ENCODE measurements at regions not wholly inside any gene's neighbourhood (a gene's known extent, or its start where the extent isn't known, plus 50 kb on each side); places are given as distances from the start of the nearest gene placed in this dataset.
A peak's percentile ranks its signal among the peaks of the same experiment; 100 is the strongest.

DNA sequence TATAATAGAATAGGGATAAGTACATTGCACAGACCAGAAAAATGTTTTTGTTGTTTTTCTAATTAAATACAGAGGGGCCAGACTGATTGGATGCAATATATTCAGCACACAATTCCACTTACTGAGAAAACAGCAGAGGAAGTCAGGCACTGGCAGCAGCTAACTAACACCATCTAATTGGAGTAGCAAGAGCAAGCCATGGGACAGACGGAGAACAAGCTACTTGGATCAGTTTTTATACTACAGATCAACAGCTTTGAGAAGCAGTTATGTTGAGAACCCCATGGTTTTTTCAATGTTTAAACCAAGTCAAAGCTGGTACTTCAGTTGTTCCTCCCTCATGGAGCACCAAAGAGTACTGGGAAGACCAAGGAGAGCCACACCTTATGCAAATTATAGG, 1249.4 kb downstream of the LRFN5 start:
- Histone ChIP-seq H3K36me3 (ENCODE audit: control insufficient read depth, insufficient read depth, low read length) (no peaks in the 10 kb centered on the region), H3K27me3 (ENCODE audit: control insufficient read depth, insufficient read depth, low read length) (no peaks in the 10 kb centered on the region), H3K27ac (ENCODE audit: low read length) (no peak overlapping the region), H3K4me3 (ENCODE audit: low read length) (no peak overlapping the region), H3K4me1 (ENCODE audit: control insufficient read depth, insufficient read depth, low read length) (no peaks in the 10 kb centered on the region), H3K9me3 (replicated peaks; ENCODE audit: control insufficient read depth, low read depth, low read length) (no peaks in the 10 kb centered on the region)
- 57% methylated on average over 1 of the region's 1 CpG for WGBS (ENCODE audit: insufficient coverage)
- no peak for DNase-seq

DNA sequence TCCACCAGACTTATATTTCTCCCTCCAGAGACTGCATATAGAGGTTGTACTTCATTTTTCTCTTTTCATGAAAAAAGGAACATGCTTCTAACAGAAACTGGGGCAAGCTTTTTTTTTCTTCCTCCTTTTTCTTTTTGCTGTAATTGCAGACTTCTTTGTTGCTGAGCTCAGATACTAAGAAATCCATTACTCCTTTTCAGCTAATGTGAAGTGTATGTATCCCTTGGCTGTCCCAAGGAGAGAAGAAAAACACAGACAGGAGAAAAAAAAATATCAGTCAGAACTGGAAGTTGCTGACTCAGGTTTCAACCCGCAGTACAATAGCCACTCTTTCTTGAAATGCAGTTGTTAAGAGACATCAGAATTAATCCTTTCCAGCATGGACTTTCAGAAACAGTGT, 1248.4 kb downstream of the LRFN5 start:
- Histone ChIP-seq H3K4me3 (ENCODE audit: low read length) (no peak overlapping the region), H3K27me3 (ENCODE audit: control insufficient read depth, insufficient read depth, low read length) (no peaks in the 10 kb centered on the region), H3K4me1 (ENCODE audit: control insufficient read depth, insufficient read depth, low read length) (no peaks in the 10 kb centered on the region), H3K9me3 (replicated peaks; ENCODE audit: control insufficient read depth, low read depth, low read length) (no peaks in the 10 kb centered on the region), H3K36me3 (ENCODE audit: control insufficient read depth, insufficient read depth, low read length) (no peaks in the 10 kb centered on the region), H3K27ac (ENCODE audit: low read length) (no peak overlapping the region)
- peak; percentile 66 for DNase-seq
- WGBS (ENCODE audit: insufficient coverage) = no CpG with 5 or more reads among the region's 1 CpG

GRCh38 chr14:42854061-42854460, 1247.4 kb downstream of the LRFN5 start:
- DNase-seq = peak; percentile 38
- no peaks in the 10 kb centered on the region for H3K9me3 ChIP-seq (replicated peaks; ENCODE audit: control insufficient read depth, low read depth, low read length)
- no CpG with 5 or more reads among the region's 2 CpGs for WGBS (ENCODE audit: insufficient coverage)
- no peaks in the 10 kb centered on the region for H3K36me3 ChIP-seq (ENCODE audit: control insufficient read depth, insufficient read depth, low read length)
- no peak overlapping the region for H3K4me3 ChIP-seq (ENCODE audit: low read length)
- H3K4me1 ChIP-seq (ENCODE audit: control insufficient read depth, insufficient read depth, low read length) = no peaks in the 10 kb centered on the region
- H3K27ac ChIP-seq (ENCODE audit: low read length) = no peak overlapping the region
- H3K27me3 ChIP-seq (ENCODE audit: control insufficient read depth, insufficient read depth, low read length) = no peaks in the 10 kb centered on the region

DNA sequence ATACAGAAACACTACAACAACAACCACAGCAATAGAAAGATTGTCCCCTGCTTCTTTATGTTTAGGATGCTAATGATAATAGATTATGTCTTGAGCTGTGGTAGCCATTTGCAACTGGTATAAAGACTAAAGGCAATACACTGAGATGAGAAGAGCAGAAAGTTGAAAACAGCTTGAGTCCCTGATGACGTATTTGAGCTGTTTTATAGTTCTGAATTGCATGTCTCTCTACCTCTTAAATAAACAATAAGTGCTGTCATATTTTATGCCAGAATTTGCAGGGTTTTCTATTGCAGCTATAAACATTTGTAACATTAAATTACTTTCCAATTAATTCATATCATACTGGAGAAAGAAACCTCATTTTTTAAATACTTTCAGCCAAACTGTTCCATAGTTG, 1242.0 kb downstream of the LRFN5 start:
- Histone ChIP-seq H3K4me1 (ENCODE audit: control insufficient read depth, insufficient read depth, low read length) (no peaks in the 10 kb centered on the region), H3K27me3 (ENCODE audit: control insufficient read depth, insufficient read depth, low read length) (no peaks in the 10 kb centered on the region), H3K9me3 (replicated peaks; ENCODE audit: control insufficient read depth, low read depth, low read length) (no peaks in the 10 kb centered on the region), H3K27ac (ENCODE audit: low read length) (no peak overlapping the region), H3K4me3 (ENCODE audit: low read length) (no peak overlapping the region), H3K36me3 (ENCODE audit: control insufficient read depth, insufficient read depth, low read length) (no peaks in the 10 kb centered on the region)
- WGBS (ENCODE audit: insufficient coverage) = no CpG with 5 or more reads among the region's 1 CpG
- DNase-seq = no peak

DNA sequence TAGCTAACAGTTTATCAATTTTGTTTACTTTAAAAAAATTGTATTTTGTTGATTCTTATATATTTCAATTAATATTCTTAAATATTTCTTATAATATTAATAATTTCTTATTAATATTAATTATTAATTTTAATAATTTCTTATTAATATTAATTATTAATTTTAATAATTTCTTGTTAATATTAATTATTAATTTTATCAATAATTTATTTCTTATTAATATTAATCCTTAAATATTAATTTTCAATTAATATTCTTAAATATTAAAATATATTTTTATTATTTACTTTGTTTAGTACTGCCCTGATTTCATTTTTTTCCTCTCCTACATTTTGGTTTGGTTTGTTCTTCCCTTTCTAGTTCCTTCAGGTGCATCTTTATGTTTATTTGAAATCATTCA, 1208.1 kb downstream of the LRFN5 start:
- Histone ChIP-seq H3K27me3 (ENCODE audit: control insufficient read depth, insufficient read depth, low read length) (no peaks in the 10 kb centered on the region), H3K4me3 (ENCODE audit: low read length) (no peak overlapping the region), H3K27ac (ENCODE audit: low read length) (no peak overlapping the region), H3K9me3 (replicated peaks; ENCODE audit: control insufficient read depth, low read depth, low read length) (no peaks in the 10 kb centered on the region), H3K36me3 (ENCODE audit: control insufficient read depth, insufficient read depth, low read length) (no peaks in the 10 kb centered on the region), H3K4me1 (ENCODE audit: control insufficient read depth, insufficient read depth, low read length) (no peaks in the 10 kb centered on the region)
- no peak for DNase-seq

- no CpG with 5 or more reads among the region's 2 CpGs for WGBS (ENCODE audit: insufficient coverage)
- no peak overlapping the region for H3K27ac ChIP-seq (ENCODE audit: low read length)
- peak; percentile 40 for DNase-seq
Measured at GRCh38 chr14:42806909-42807315, 1200.2 kb downstream of the LRFN5 start.

GRCh38 chr14:42804141-42804540, 1197.5 kb downstream of the LRFN5 start:
- no peaks in the 10 kb centered on the region for H3K27me3 ChIP-seq (ENCODE audit: control insufficient read depth, insufficient read depth, low read length)
- H3K9me3 ChIP-seq (replicated peaks; ENCODE audit: control insufficient read depth, low read depth, low read length) = no peaks in the 10 kb centered on the region
- no peaks in the 10 kb centered on the region for H3K4me1 ChIP-seq (ENCODE audit: control insufficient read depth, insufficient read depth, low read length)
- WGBS (ENCODE audit: insufficient coverage) = no CpG with 5 or more reads among the region's 4 CpGs
- DNase-seq = peak; percentile 61
- no peak overlapping the region for H3K4me3 ChIP-seq (ENCODE audit: low read length)
- H3K36me3 ChIP-seq (ENCODE audit: control insufficient read depth, insufficient read depth, low read length) = no peaks in the 10 kb centered on the region
- no peak overlapping the region for H3K27ac ChIP-seq (ENCODE audit: low read length)

More at GRCh38 chr14:42806909-42807315, 1200.2 kb downstream of the LRFN5 start:
- Histone ChIP-seq H3K9me3 (replicated peaks; ENCODE audit: control insufficient read depth, low read depth, low read length) (no peaks in the 10 kb centered on the region), H3K4me3 (ENCODE audit: low read length) (no peak overlapping the region), H3K4me1 (ENCODE audit: control insufficient read depth, insufficient read depth, low read length) (no peaks in the 10 kb centered on the region), H3K36me3 (ENCODE audit: control insufficient read depth, insufficient read depth, low read length) (no peaks in the 10 kb centered on the region), H3K27me3 (ENCODE audit: control insufficient read depth, insufficient read depth, low read length) (no peaks in the 10 kb centered on the region)

DNA sequence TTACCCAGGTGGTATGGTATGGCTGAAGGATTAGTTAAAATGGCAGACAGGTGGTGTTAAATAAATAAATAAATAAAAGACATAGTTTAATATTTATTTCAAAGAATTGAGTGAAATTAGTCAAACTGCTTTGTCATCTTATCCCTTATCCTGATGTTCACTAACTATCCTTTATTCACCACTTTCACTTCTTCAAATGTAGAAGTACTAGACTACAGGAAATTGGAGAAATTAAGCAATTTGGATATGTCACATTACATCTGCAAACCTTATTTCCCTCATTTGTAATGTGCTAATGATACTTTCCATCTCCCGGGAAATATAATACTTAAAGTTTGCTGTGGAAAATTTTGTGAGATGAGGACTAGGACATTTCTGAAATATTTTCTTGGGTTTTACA, 1195.7 kb downstream of the LRFN5 start:
- H3K36me3 ChIP-seq (ENCODE audit: control insufficient read depth, insufficient read depth, low read length) = no peaks in the 10 kb centered on the region
- H3K27me3 ChIP-seq (ENCODE audit: control insufficient read depth, insufficient read depth, low read length) = no peaks in the 10 kb centered on the region
- H3K27ac ChIP-seq (ENCODE audit: low read length) = no peak overlapping the region
- no peak overlapping the region for H3K4me3 ChIP-seq (ENCODE audit: low read length)
- WGBS (ENCODE audit: insufficient coverage) = no CpG with 5 or more reads among the region's 1 CpG
- DNase-seq = no peak
- H3K4me1 ChIP-seq (ENCODE audit: control insufficient read depth, insufficient read depth, low read length) = no peaks in the 10 kb centered on the region
- no peaks in the 10 kb centered on the region for H3K9me3 ChIP-seq (replicated peaks; ENCODE audit: control insufficient read depth, low read depth, low read length)

- H3K4me1 ChIP-seq (ENCODE audit: control insufficient read depth, insufficient read depth, low read length) = no peaks in the 10 kb centered on the region
- no peaks in the 10 kb centered on the region for H3K27me3 ChIP-seq (ENCODE audit: control insufficient read depth, insufficient read depth, low read length)
- WGBS (ENCODE audit: insufficient coverage) = no CpG with 5 or more reads among the region's 1 CpG
- no peaks in the 10 kb centered on the region for H3K9me3 ChIP-seq (replicated peaks; ENCODE audit: control insufficient read depth, low read depth, low read length)
- H3K4me3 ChIP-seq (ENCODE audit: low read length) = no peak overlapping the region
- peak; percentile 81 for DNase-seq
- no peaks in the 10 kb centered on the region for H3K36me3 ChIP-seq (ENCODE audit: control insufficient read depth, insufficient read depth, low read length)
- no peak overlapping the region for H3K27ac ChIP-seq (ENCODE audit: low read length)
Measured at GRCh38 chr14:42792166-42792565, 1185.5 kb downstream of the LRFN5 start.

- WGBS (ENCODE audit: insufficient coverage) = no CpG with 5 or more reads among the region's 3 CpGs
- Histone ChIP-seq H3K4me3 (ENCODE audit: low read length) (no peak overlapping the region), H3K27ac (ENCODE audit: low read length) (no peak overlapping the region), H3K36me3 (ENCODE audit: control insufficient read depth, insufficient read depth, low read length) (no peaks in the 10 kb centered on the region), H3K27me3 (ENCODE audit: control insufficient read depth, insufficient read depth, low read length) (no peaks in the 10 kb centered on the region), H3K4me1 (ENCODE audit: control insufficient read depth, insufficient read depth, low read length) (no peaks in the 10 kb centered on the region), H3K9me3 (replicated peaks; ENCODE audit: control insufficient read depth, low read depth, low read length) (peaks cover 8% of the 10 kb centered on the region)
- no peak for DNase-seq
Measured at GRCh38 chr14:42782754-42783153, 1176.1 kb downstream of the LRFN5 start.

- peak; percentile 12 for DNase-seq
- Histone ChIP-seq H3K4me3 (ENCODE audit: low read length) (no peak overlapping the region), H3K27me3 (ENCODE audit: control insufficient read depth, insufficient read depth, low read length) (no peaks in the 10 kb centered on the region), H3K27ac (ENCODE audit: low read length) (no peak overlapping the region), H3K36me3 (ENCODE audit: control insufficient read depth, insufficient read depth, low read length) (no peaks in the 10 kb centered on the region), H3K4me1 (ENCODE audit: control insufficient read depth, insufficient read depth, low read length) (no peaks in the 10 kb centered on the region), H3K9me3 (replicated peaks; ENCODE audit: control insufficient read depth, low read depth, low read length) (no peaks in the 10 kb centered on the region)
- no CpG with 5 or more reads among the region's 2 CpGs for WGBS (ENCODE audit: insufficient coverage)
Measured at GRCh38 chr14:42778984-42779383, 1172.3 kb downstream of the LRFN5 start.
